ENCODE measurements at regions not wholly inside any gene's neighbourhood (a gene's known extent, or its start where the extent isn't known, plus 50 kb on each side); places are given as distances from the start of the nearest gene placed in this dataset.

DNA sequence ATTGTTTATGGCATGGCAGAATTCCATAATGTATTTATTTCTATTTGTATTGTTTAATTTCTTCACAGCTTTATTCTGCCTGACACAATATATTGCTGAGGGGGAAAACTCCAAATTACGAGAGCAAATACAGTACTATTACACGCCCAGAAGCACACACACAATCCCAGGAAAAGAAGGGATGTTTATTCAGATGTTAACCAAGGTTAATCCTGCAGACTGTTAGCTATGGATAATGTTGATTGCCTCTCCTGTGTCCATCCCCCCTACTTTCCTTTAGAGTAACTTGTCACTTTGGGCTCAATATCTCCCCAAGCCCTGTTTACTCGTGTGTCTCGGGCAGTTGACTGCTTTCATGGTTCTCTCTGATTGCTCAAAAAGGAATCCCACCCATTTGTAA, 84.2 kb upstream of the ERCC6L2 start:
- TF ChIP-seq, protein P1, sequence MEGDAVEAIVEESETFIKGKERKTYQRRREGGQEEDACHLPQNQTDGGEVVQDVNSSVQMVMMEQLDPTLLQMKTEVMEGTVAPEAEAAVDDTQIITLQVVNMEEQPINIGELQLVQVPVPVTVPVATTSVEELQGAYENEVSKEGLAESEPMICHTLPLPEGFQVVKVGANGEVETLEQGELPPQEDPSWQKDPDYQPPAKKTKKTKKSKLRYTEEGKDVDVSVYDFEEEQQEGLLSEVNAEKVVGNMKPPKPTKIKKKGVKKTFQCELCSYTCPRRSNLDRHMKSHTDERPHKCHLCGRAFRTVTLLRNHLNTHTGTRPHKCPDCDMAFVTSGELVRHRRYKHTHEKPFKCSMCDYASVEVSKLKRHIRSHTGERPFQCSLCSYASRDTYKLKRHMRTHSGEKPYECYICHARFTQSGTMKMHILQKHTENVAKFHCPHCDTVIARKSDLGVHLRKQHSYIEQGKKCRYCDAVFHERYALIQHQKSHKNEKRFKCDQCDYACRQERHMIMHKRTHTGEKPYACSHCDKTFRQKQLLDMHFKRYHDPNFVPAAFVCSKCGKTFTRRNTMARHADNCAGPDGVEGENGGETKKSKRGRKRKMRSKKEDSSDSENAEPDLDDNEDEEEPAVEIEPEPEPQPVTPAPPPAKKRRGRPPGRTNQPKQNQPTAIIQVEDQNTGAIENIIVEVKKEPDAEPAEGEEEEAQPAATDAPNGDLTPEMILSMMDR (IDR thresholded peaks at IDR 0.05 in 2 of 3, conservative IDR thresholded peaks at IDR 0.05 in 1 of 3; ENCODE audit: control insufficient read depth in 2 of 3, extremely low read depth in 1 of 3, insufficient read depth in 1 of 3, low read depth in 3 of 3, low read length in 3 of 3), result no peak
- TF ChIP-seq POLR2A (IDR thresholded peaks at IDR 0.05; ENCODE audit: low read depth, low read length) (no peak), CHD2 (IDR thresholded peaks at IDR 0.05; ENCODE audit: borderline replicate concordance, low read depth, low read length) (no peak), POLR2AphosphoS5 (IDR thresholded peaks at IDR 0.05; ENCODE audit: low read length) (no peak), EZH2 (IDR thresholded peaks at IDR 0.05; ENCODE audit: borderline replicate concordance, control insufficient read depth, low read depth, low read length) (no peak), MTA3 (IDR thresholded peaks at IDR 0.05; ENCODE audit: borderline replicate concordance, low read length) (no peak), ZBTB11 (CRISPR knock-in tag; IDR thresholded peaks at IDR 0.05) (no peak), USF1 (IDR thresholded peaks at IDR 0.05; ENCODE audit: borderline replicate concordance, extremely low read length, insufficient read depth, low read depth, low read length) (no peak), ZZZ3 (IDR thresholded peaks at IDR 0.05; ENCODE audit: control insufficient read depth, insufficient read length, low read depth) (no peak), SMC3 (IDR thresholded peaks at IDR 0.05; ENCODE audit: borderline replicate concordance, low read length) (no peak), RBBP5 (conservative IDR thresholded peaks at IDR 0.05) (no peak), MXI1 (IDR thresholded peaks at IDR 0.05; ENCODE audit: low read depth, low read length) (no peak)
- TF ChIP-seq, protein P2, sequence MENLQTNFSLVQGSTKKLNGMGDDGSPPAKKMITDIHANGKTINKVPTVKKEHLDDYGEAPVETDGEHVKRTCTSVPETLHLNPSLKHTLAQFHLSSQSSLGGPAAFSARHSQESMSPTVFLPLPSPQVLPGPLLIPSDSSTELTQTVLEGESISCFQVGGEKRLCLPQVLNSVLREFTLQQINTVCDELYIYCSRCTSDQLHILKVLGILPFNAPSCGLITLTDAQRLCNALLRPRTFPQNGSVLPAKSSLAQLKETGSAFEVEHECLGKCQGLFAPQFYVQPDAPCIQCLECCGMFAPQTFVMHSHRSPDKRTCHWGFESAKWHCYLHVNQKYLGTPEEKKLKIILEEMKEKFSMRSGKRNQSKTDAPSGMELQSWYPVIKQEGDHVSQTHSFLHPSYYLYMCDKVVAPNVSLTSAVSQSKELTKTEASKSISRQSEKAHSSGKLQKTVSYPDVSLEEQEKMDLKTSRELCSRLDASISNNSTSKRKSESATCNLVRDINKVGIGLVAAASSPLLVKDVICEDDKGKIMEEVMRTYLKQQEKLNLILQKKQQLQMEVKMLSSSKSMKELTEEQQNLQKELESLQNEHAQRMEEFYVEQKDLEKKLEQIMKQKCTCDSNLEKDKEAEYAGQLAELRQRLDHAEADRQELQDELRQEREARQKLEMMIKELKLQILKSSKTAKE (IDR thresholded peaks at IDR 0.05; ENCODE audit: low read depth, poor library complexity, severe bottlenecking), result no peak
